Stimulated activated CD8-positive, alpha-beta memory T cell treated with anti-CD3 and anti-CD28 coated beads, Interleukin-12 subunit alpha, Interleukin-12 subunit beta, amount 100 ng/mL, for 24 hours (primary cell): ENCODE measurements at regions not wholly inside any gene's neighbourhood (a gene's known extent, or its start where the extent isn't known, plus 50 kb on each side); places are given as distances from the start of the nearest gene placed in this dataset.

Experiments
- DNase-seq: peaks from one replicate; pipeline ENCODE4 v3.0.0-alpha.2; 2020; ENCODE audit errors: extremely low read depth

DNA sequence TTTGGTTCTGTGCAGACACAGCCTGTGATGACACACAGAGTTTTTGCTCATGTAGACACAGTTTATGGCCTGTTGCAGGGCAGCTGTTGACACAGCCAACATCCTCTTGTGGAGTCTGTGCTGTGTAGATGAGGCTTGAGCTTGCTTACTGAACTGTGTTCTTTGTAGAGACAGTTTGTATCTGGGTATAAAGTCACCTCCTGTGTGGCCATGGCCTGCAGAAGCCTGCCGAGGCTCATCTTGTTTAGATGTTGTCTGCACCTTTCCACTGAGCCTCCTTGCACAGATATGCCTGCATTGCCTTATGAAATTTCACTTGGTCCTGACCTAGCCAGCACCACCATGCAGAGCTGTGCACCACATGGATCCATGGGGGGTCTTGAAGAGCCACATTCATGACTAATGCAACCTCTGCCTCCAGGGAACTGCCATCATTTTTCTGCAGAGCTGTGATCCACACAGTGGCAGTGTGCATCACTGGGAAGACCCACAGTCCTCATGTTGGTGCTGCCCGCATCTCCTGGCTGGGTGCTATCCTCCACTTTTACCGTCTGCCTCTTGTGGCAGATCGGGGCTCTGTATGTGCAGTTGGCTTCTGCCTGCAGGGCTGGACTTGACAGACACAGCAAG lies 198.0 kb upstream of the MAMLD1 start:
- DNase-seq = no peak

DNA sequence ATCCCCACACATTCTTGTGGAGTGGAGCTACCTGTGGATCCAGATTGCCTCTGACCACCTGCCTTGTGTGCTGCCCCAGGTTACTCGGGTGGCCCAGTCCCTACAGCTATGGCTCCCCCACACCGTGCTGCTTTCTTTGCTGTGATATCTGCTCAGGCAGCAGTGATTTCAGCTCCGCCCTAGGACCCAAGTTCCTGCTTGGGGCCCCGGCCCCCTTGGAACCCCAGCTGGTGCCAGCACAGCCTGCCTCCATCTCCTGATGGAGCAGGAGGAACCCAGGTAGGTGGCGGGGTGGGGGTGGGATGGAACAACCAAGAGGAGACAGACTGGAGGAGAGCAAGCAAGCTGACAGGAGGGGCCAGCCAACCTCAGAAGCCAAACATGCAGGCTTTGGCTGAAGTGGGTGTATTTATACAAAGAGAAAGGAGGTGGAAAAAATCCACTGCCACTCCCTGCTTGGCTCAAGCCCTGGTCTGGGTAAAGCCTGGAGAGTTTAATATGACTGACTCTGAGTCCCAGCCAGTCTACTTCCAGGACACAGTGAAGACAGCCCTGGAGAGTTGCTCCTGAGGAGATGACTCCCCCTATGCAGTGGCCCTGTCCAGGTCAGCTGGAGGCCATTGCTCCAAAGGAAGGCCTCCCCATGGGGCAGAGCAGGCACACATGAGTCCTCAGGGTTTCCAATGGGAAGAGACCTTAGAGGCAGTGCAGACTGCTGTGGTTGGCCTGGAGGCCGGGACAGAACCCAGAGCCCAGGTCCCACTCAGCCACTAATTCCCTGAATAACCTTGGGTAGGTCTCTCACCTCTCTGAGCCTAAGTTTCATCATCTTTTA lies 197.1 kb upstream of the MAMLD1 start:
- no peak for DNase-seq

DNA sequence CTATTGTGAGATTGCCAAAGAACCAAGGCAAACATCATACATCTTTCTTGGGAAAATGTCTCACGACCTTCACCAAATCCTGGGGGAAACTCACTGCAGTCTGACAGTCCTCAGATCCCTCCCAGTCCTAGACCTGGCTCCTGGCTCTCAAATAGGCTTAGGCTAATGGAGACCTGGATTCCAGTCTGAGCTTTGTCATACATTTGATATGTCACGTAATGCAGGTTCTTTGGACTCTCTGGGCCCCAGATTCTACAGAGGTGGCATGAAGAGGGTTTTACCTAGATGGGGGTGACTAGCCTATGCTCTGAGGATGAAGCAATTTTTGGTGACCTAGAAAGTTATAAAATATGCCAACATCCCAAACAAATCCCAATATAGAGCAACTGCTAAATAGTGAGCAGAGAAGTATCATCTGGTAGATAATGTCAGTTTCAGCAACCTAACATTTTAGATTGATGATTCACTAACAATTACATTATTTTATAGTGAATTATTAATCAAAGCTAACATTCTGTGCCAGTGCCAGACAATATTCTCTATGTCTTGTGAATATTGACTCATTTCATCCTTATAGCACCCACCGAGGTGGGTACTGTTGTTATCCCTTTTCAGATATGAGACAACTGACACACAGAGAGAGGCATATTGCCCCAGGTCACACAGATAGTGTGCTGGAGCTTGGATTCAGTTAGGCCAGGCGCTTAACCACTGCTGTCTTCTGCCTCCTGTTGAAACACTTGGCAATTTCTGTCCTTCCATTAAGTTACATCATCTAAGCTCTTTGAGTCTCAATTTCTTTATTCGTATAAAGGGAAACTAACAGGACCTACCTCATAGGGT lies 195.4 kb upstream of the MAMLD1 start:
- no peak for DNase-seq

DNA sequence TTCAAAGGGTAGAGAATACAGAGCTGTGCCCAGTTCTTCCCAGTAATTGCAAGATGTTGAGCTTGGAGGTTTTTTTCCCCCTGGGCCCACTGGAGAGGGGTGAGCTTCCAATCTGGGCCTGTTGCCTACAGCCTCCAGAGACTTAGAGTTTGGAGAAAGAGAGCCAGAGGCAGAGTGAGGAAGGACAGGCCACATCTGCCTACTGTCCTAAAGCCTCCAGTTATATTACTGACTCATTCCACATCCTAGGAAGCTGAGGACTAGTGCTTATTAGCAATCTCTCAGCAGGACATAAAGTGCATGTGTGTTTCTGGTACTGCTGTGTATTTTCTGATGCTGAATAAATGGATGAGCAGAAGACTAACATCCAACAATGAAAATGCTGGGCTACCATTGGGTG lies 181.0 kb upstream of the MAMLD1 start:
- DNase-seq = no peak

DNA sequence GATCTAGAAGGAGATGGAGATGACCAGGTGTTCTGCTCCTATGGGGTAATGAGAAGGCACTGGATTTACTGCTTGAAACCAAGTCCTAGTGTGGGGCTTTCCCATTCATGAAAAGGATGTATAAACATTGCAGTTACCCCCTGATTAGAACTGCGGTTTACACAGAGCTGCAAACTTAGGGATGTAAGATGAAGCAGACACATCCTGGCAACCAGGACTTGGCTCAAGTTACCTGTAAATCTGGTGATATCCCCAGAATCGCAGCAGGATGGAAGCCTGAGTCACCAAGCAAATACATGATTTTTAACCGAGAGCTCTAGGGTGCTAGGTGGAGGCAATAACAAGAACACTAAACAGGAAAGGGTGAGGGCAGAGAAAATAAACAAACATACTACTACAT lies 178.6 kb upstream of the MAMLD1 start:
- no peak for DNase-seq

DNA sequence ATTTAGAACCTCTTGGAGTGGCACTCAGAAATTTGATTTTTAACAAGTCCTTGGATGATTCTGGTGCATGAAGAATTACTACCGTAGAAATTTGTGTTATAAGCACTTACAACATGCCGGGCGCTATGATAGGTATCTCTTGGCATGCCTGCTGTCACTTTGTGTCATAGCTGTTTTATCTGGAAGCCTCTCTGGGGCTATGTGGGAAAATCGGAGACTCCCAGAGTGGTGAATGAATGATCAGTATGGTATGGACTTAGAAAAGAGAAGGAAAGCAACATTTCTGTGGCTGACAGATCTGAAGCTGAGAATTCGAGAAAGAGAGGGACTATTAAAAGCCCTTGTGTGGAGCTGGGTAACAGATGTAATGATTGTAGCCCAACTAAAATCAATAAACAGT lies 177.4 kb upstream of the MAMLD1 start:
- no peak for DNase-seq

DNA sequence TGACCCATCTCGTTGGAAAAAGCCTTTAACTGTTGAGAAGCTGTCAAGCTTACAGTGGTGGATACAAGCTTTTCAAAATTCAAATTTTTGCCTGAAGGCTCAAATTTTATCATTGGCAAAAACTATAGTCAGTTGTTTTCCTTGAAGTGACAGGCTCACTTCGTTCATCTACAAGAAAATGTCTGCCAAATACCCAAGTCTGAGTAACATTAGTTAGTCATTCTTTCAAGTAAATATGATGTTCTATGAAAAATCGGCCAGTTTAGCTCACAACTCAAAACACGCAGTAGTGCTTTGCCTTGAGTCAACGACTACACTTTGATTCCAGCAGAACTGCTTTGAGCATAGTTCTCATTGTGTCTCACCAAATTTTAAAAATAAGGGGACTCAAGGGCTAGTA lies 170.3 kb upstream of the MAMLD1 start:
- DNase-seq = no peak

DNA sequence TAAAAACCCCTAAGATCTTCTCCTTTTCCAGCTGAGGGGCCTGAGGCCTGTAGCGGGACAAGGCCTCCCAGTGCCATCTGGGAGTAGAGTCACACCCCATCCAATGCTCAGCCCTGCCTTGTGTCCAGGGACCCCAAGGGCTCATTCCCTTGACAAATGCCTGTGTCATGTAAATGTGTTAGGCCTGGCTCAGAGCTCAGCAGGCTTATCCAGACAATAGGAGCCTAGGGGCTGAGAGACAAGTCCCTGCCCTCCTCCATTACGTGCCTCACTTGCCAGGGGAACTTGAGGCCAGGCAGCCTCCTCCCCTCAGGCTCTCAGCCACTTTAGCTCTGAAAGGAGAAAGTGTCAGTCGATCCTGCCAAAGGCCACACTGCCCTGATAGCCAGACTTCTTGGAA lies 166.8 kb upstream of the MAMLD1 start:
- no peak for DNase-seq

DNA sequence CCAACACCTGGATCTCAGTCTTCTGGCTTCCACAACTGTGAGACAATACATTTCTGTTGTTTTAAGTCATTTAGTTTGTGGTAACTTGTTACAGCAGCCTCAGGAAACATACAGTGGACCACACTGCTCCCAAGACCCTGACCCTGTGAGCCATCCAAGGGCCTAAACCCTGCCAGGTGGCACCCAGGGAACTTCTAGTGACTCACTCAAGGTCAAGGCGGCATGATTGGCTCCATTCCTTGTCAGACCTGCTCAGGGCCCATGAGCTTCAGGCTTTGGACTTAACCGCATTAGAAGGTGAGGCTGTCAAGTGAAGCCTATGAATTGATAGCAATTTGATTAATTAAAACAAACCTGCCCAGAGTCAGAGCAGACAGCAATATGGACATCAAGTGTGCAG lies 165.7 kb upstream of the MAMLD1 start:
- no peak for DNase-seq

DNA sequence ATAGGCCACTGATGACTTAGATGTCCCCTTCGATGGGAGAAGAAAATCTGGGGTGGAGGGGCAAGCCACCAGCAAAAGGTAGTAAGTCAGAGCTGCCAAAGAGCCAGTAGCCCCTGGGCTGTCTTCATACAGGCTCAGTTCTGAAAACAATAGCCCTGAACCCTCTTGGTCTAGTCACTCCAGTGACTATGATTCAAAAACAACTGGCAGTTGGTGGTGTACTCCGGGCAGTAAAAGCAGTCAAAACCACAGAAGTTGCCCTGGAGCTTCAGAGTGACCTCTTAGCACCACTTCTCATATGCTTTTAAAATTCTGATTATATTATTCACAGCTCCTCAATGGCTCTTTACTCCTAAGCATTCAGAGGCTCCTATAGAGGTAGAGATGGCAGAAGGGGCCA lies 164.3 kb upstream of the MAMLD1 start:
- DNase-seq = no peak

DNA sequence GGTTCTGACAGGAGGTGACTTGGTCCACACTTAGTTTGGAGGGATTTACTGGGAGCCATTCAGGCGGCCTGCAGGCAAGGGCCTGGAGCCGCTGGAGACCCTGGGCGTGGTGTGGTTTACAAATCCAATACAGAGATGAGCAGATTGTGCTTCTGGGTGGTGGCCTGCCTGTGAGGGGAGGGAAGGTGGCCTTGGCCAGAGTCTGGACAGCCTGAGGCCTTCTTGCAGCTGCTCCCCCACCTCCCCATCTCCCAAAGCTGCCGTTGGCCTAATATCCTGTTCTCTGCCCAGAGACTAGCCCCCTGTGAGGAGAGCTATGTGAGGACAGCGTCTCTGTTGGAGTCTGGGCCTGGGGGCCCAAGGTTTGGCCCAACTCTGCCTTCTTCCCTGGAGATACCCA lies 163.9 kb upstream of the MAMLD1 start:
- DNase-seq = no peak

DNA sequence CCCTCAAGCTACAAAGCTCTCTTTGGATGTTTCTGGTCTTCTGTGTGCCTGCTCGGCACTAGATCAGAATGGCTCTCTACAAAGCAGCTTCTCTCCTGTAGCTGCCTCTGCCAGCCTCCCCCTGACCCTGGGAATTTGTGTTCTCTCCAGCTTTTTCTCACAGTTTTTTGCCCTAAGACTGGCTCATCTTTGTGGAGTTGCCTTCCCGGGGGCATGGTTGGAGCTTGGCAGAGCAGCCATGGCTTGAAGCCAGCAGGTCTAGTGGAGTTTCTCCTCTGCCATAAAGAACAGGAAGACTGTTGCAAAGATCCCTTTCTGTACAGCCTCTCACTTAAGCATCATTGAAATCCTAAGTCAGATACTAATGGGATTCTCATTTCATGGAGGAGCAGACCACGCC lies 163.3 kb upstream of the MAMLD1 start:
- DNase-seq = no peak

DNA sequence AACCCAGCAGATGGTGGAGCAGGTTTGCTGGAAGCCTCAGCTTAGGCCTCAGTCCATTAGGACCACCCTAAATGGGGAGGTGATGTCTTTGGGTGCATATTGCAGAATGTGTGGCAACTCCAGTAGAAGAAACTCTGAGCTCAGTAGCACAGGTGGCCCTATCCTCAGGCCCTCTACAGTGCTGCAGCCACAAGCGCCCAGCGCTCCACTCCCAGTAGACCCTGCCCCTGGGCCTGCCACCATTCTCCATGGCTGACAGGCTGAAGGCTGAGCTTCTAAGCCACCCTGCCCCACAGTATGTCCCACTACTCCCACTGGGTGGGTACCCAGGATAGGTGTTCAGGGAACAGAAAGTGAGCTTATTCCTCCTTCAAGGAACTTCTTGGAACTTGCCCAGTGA lies 162.8 kb upstream of the MAMLD1 start:
- no peak for DNase-seq

DNA sequence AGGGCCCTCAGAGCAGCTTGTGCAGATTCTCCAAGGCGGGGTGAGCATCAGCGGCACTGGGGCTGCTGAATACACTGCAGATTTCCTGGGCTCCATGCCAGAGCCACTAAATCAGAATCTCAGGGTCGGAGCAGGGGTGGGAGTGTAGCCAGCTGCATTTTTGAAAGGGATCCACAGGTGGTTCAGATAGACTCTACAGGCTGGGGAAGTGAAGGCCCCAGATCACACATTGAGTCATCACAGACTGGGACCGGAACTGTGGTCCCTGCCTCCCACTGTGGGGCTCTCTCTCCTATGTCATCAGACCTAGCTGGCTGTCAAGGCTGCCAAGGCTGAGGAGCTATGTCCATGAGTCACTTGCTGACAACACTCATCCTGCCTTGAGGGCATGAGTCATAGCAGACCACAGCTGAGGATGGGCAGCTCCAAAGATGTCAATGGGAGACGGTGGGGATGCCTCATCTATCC lies 162.3 kb upstream of the MAMLD1 start:
- peak; percentile 15 for DNase-seq

DNA sequence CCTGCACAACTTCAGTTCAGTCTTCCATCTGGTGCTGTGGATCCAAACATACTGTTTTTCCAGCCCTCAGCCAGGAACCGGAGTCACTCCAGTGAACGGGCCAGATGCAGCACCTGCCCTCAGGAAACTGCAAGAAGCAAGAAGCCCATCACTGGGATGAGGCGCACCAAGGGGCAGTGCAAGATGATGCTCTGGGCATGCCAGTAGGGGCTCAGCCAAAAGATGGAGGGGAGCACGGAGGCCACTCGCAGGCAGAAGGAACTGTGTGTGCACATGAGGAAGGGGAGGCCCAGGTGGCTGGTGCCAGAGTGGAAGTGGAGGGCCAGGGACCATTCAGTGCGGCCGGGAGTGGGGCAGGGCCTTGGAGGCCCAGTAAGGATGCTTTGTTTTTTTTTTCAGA lies 161.7 kb upstream of the MAMLD1 start:
- DNase-seq = no peak

DNA sequence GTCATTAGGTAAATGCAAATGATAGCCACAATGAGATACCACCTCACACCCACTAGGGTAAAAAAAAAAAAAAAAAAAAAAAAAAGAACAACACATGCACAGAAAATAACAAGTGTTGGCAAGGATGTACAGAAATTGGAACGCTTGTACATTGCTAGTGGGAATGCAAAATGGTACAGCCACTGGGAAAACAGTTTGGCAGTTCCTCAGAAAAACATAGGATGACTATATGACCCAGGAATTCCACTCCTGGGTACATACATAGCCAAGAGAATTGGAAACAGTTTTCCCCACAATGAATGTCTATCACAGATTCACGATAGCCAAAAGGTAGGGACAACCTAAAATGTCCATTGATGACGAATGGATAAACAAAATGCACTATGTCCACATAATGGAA lies 161.3 kb upstream of the MAMLD1 start:
- no peak for DNase-seq

DNA sequence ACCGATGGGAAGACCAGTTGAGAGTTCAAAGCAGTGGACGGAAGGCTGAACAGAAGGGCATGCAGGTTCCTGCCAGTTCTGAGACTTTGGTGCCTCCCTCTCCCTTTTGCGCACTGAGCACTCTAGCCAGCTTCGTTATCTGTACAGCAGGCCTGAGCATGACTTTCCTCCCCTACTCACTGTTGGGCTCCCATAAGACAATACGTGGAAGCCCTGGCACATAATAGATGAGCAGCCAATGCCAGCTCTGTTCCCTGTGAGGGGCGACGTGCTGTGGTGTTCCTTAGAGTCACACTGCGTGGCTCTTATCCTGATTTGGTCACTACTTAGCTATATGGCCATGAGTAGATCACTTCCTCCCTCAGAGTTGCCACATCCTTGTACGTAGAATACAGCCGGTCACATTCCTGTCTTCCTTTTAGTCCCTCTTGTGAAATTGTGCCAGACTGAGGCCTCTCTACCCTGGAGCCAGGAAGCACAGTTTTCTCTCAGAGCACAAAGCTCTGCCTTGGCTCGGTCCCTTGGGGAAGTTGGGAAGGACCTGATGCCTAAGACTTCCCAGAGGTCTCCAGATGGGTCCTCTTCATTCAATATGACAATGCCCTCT lies 160.4 kb upstream of the MAMLD1 start:
- DNase-seq = no peak

DNA sequence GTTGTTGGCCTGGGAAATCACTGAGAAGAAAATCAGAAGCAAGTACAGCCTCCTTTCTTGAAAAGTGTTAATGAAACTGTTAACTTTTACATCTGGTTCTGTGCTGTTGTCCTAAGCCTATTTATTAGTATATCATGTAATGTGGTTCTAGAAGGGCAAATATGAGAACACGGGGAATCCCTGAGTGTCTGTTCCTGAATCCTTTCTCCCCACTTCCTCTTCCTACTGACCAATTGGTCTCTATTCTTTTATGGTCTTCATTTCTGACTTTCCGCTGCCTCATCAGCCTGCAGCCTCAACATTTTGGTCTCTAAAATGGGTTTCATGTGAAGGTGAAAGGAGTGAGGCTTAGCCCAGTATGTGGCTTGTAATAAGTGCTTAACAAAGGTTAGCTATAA lies 159.9 kb upstream of the MAMLD1 start:
- no peak for DNase-seq

DNA sequence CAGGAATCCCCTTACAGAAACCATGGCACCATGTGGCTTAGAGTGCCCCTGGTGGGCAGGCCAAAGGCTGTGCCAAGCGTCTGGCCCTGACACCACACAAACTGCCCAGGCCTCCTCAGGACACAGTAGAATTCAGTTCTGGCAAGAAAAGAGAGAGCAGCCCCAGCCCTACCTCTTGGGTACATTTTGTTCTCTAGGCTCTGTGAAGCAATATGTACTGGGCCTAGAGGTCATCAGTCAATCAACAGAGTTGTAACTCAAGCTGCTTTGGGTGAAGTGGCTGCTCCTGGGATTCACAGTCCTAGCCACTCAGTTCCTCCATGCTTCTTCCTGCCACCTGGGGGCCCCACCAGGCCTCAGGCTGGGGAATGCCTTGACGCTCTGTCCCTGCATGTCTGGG lies 158.1 kb upstream of the MAMLD1 start:
- no peak for DNase-seq

DNA sequence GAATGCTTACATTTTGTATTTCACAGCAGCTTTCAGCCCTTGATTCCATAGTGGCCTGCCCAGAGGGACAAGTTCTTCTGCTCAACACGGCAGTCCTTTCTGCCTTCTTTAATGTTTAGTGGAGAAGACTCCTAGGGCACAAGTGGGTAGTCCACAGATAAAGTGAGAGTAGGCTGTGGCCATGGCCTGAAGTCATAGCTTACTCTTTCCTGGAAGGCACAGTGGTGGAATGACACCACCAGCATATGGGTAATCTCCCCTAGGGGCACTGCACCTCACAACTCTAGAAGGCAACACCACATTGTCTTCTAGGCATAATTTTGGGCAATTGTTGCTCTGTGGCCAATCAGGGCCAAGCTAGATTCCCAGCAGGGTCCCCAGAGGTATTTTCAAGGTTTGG lies 155.4 kb upstream of the MAMLD1 start:
- no peak for DNase-seq

DNA sequence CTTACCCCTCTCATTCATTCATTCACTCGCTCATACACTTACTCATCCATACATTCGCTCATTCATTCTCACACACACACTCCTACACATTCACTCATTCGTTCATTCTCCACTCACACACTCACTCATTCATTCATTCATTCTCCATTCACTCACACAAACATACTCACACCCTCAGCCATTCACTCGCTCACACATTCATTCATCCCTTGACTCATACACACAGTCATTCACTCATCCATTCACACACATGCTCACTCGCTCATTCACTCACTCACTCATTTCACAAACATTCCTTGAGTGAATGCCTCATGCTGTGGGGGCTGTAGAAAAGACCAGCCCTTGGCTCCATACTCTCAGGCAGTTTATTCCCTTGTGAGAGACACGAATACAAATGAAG lies 151.1 kb upstream of the MAMLD1 start:
- no peak for DNase-seq
